ENCODE measurements at regions not wholly inside any gene's neighbourhood (a gene's known extent, or its start where the extent isn't known, plus 50 kb on each side); places are given as distances from the start of the nearest gene placed in this dataset.
"Not testable (repeated sequence)": the region's sequence is repeated elsewhere in the genome, so short reads cannot be mapped to it uniquely, and the experiment has no call there.

DNA sequence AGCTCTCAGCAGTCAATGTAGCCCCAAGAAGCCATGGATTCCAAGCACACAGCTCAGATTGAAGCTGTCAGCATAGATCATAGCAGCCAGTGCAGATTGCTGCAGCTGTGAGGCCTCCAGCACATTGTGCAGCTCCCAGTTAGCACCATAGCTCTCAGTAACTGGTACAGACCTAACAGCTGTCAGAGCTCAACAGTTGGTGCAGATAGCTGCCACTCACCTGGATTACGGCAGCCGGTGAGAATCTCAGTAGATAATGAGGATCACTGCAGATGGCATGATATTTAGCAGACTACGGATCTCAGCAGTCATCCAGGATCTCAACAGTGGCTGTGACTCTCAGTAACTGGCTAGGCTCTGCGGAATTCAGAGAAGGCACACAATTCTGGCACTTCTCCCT is 500.4 kb downstream of the TUSC1 start:
- TF ChIP-seq CTCF (IDR thresholded peaks at IDR 0.05; ENCODE audit: unreplicated experiment), result no peak
- DNase-seq (ENCODE audit: low spot score), result no peak
- no peak overlapping the region for H3K4me3 Mint-ChIP-seq (ENCODE audit: unreplicated experiment)
- no peaks in the 10 kb centered on the region for H3K36me3 Mint-ChIP-seq (ENCODE audit: low read depth, unreplicated experiment)
- H3K4me1 Mint-ChIP-seq (ENCODE audit: unreplicated experiment), result no peaks in the 10 kb centered on the region
- H3K9me3 Mint-ChIP-seq (ENCODE audit: unreplicated experiment), result no peaks in the 10 kb centered on the region
- H3K27me3 Mint-ChIP-seq (ENCODE audit: unreplicated experiment), result no peaks in the 10 kb centered on the region
- no peak overlapping the region for H3K27ac Mint-ChIP-seq (ENCODE audit: unreplicated experiment)

DNA sequence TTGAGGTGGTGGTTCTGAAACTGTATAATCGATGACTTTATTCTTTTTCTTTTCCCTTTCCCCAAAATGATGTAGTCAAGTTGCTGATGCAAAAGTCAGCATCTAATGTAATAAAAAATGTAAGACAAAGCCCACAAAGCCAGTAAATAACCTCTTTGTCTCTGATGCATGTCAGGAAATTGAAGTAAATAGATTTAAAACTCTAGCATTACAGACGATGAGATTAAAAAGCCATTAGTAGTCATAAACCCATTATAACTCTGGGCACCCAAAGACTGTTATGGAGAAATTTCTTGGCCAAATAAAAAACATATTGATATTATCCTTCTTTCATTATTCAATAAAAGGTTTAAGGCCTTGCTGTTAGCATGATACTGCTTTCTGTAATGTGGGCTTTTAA is 548.7 kb downstream of the TUSC1 start:
- TF ChIP-seq CTCF (IDR thresholded peaks at IDR 0.05; ENCODE audit: unreplicated experiment), result no peak
- H3K27me3 Mint-ChIP-seq (ENCODE audit: unreplicated experiment), result peaks cover 1% of the 10 kb centered on the region
- no peaks in the 10 kb centered on the region for H3K36me3 Mint-ChIP-seq (ENCODE audit: low read depth, unreplicated experiment)
- H3K9me3 Mint-ChIP-seq (ENCODE audit: unreplicated experiment), result no peaks in the 10 kb centered on the region
- H3K4me1 Mint-ChIP-seq (ENCODE audit: unreplicated experiment), result no peaks in the 10 kb centered on the region
- H3K4me3 Mint-ChIP-seq (ENCODE audit: unreplicated experiment), result no peak overlapping the region
- H3K27ac Mint-ChIP-seq (ENCODE audit: unreplicated experiment), result no peak overlapping the region
- DNase-seq (ENCODE audit: low spot score), result no peak

DNA sequence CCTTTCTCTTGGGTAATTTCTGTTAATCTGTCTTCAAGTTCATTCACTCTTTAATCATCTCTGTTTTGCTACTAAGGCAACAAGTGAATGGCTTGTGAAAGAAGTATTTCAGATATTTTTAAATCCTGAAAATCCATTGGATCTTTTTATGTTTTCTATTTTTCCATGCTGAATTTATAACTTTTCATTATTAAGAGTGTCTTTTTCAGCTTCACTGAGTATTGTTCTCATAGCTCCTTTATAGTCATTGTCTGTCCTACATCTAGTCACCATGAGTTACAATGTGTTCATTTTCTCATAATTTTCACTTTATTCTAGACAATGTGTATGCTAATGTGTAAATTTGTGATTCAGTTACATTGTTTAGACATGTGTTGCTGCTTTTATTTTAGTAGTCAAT is 556.4 kb downstream of the TUSC1 start:
- H3K9me3 Mint-ChIP-seq (ENCODE audit: unreplicated experiment), result no peaks in the 10 kb centered on the region
- no peak for TF ChIP-seq CTCF (IDR thresholded peaks at IDR 0.05; ENCODE audit: unreplicated experiment)

GRCh38 chr9:25119041-25119440 is 559.2 kb downstream of the TUSC1 start:
- Mint-ChIP-seq H3K4me3 (ENCODE audit: unreplicated experiment) (no peak overlapping the region), H3K27ac (ENCODE audit: unreplicated experiment) (no peak overlapping the region), H3K27me3 (ENCODE audit: unreplicated experiment) (no peaks in the 10 kb centered on the region), H3K9me3 (ENCODE audit: unreplicated experiment) (no peaks in the 10 kb centered on the region), H3K36me3 (ENCODE audit: low read depth, unreplicated experiment) (no peaks in the 10 kb centered on the region), H3K4me1 (ENCODE audit: unreplicated experiment) (no peaks in the 10 kb centered on the region)
- DNase-seq (ENCODE audit: low spot score), result no peak
- TF ChIP-seq CTCF (IDR thresholded peaks at IDR 0.05; ENCODE audit: unreplicated experiment), result no peak

More for the DNA sequence above, 556.4 kb downstream of the TUSC1 start:
- no peak overlapping the region for H3K4me3 Mint-ChIP-seq (ENCODE audit: unreplicated experiment)
- H3K4me1 Mint-ChIP-seq (ENCODE audit: unreplicated experiment), result no peaks in the 10 kb centered on the region
- H3K36me3 Mint-ChIP-seq (ENCODE audit: low read depth, unreplicated experiment), result no peaks in the 10 kb centered on the region
- H3K27me3 Mint-ChIP-seq (ENCODE audit: unreplicated experiment), result no peaks in the 10 kb centered on the region
- H3K27ac Mint-ChIP-seq (ENCODE audit: unreplicated experiment), result no peak overlapping the region
- DNase-seq (ENCODE audit: low spot score), result no peak

DNA sequence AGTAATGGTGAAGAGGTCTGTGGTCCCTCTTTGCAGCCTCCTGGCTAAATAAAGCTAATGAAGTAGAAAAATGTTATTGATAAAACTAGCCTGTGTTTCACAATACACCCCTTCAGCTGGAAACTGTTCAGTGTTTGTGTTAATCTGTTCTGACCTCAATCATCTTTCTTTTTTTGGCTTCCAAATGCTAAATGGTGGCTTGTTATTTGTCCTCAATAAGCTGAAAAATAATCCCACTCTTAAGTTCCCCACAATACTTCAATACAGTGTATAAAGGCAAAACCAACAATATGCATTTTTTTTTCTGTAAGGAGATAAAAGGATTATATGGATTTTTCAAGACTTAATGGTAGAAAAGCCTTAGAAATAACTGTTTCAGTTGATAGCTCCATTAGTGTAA is 560.5 kb downstream of the TUSC1 start:
- Mint-ChIP-seq H3K27me3 (ENCODE audit: unreplicated experiment) (no peaks in the 10 kb centered on the region), H3K9me3 (ENCODE audit: unreplicated experiment) (no peaks in the 10 kb centered on the region), H3K27ac (ENCODE audit: unreplicated experiment) (no peak overlapping the region), H3K4me3 (ENCODE audit: unreplicated experiment) (no peak overlapping the region), H3K4me1 (ENCODE audit: unreplicated experiment) (no peaks in the 10 kb centered on the region), H3K36me3 (ENCODE audit: low read depth, unreplicated experiment) (no peaks in the 10 kb centered on the region)
- no peak for TF ChIP-seq CTCF (IDR thresholded peaks at IDR 0.05; ENCODE audit: unreplicated experiment)
- no peak for DNase-seq (ENCODE audit: low spot score)

DNA sequence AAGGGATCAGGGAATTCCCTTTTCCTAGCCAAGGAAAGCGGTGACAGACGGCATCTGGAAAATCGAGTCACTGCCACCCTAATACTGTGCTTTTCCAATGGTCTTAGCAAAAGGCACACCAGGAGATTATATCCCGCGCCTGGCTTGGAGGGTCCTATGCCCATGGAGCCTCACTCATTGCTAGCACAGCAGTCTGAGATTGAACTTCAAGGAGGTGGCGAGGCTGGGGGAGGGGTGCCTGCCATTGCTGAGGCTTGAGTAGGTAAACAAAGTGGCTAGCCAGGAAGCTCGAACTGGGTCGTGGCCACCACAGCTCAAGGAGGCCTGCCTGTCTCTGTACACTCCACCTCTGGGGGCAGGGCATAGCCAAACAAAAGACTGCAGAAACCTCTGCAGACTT is 556.5 kb upstream of the IZUMO3 start:
- H3K27me3 Mint-ChIP-seq (ENCODE audit: unreplicated experiment); H3K9me3 Mint-ChIP-seq (ENCODE audit: unreplicated experiment); DNase-seq (ENCODE audit: low spot score); H3K27ac Mint-ChIP-seq (ENCODE audit: unreplicated experiment); H3K4me1 Mint-ChIP-seq (ENCODE audit: unreplicated experiment); H3K36me3 Mint-ChIP-seq (ENCODE audit: low read depth, unreplicated experiment); H3K4me3 Mint-ChIP-seq (ENCODE audit: unreplicated experiment): not testable (repeated sequence)
